ENCODE measurements at regions not wholly inside any gene's neighbourhood (a gene's known extent, or its start where the extent isn't known, plus 50 kb on each side); places are given as distances from the start of the nearest gene placed in this dataset.

DNA sequence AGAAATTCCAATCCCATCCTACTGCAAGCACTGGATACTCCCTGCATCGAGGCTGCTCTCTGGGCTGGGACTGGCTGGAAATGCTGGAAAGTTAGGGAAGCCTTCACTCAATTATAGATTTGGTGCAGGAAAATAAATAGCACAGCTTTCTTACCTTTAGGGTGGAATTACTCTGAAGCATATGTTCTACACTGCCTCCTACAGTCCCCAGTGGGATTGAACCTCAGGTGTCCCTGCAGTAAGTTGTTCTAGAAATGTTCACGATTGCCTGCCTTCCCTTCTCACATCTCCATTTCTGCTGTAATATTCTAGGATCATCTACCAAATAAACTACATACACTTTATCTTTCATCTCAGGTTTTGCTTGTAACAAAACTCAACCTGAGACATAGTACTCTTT, 536.7 kb upstream of the LMCD1 start:
- TF ChIP-seq POLR2AphosphoS5 (IDR thresholded peaks at IDR 0.05; ENCODE audit: low read depth, low read length) (no peak), POLR2A (IDR thresholded peaks at IDR 0.05; ENCODE audit: low read depth, low read length) (no peak), SPI1 (IDR thresholded peaks at IDR 0.05; ENCODE audit: low read depth, low read length) (no peak)

Data from GM12891 (cell line).